NCI-H345 treated with DMSO at 0.1 percent for 48 hours (cell line): ENCODE measurements at regions not wholly inside any gene's neighbourhood (a gene's known extent, or its start where the extent isn't known, plus 50 kb on each side); places are given as distances from the start of the nearest gene placed in this dataset.
"Not testable (repeated sequence)": the region's sequence is repeated elsewhere in the genome, so short reads cannot be mapped to it uniquely, and the experiment has no call there.

Source experiments
- DNase-seq: peaks from one replicate; lab custom pipeline; 2025; ENCODE audit not compliant: unreplicated experiment; lab: John Stamatoyannopoulos, UW

GRCh38 chr2:193843675-193844074 is 1648.9 kb upstream of the TMEFF2 start:
- DNase-seq = no peak

- no peak for DNase-seq
Measured at GRCh38 chr2:193841384-193842150, 1646.8 kb upstream of the TMEFF2 start.

- DNase-seq = no peak
Measured at GRCh38 chr2:193837111-193837738, 1642.5 kb upstream of the TMEFF2 start.

- not testable (repeated sequence) for DNase-seq
Measured at GRCh38 chr2:193836424-193837006, 1641.8 kb upstream of the TMEFF2 start.

- DNase-seq = not testable (repeated sequence)
Measured at GRCh38 chr2:193833895-193834294, 1639.2 kb upstream of the TMEFF2 start.

- no peak for DNase-seq
Measured at GRCh38 chr2:193824474-193824873, 1629.7 kb upstream of the TMEFF2 start.

GRCh38 chr2:193818801-193819499 is 1624.2 kb upstream of the TMEFF2 start:
- DNase-seq = no peak

- no peak for DNase-seq
Measured at GRCh38 chr2:193816008-193816407, 1621.3 kb upstream of the TMEFF2 start.

GRCh38 chr2:193810533-193810932 is 1615.8 kb upstream of the TMEFF2 start:
- no peak for DNase-seq

- DNase-seq = no peak
Measured at GRCh38 chr2:193808877-193809276, 1614.1 kb upstream of the TMEFF2 start.

GRCh38 chr2:193806088-193806774 is 1611.5 kb upstream of the TMEFF2 start:
- DNase-seq = no peak

- no peak for DNase-seq
Measured at GRCh38 chr2:193796847-193797246, 1602.1 kb upstream of the TMEFF2 start.

- DNase-seq = no peak
Measured at GRCh38 chr2:193793914-193794313, 1599.2 kb upstream of the TMEFF2 start.

GRCh38 chr2:193783681-193784080 is 1588.9 kb upstream of the TMEFF2 start:
- DNase-seq = no peak

- DNase-seq = no peak
Measured at GRCh38 chr2:193778293-193778692, 1583.6 kb upstream of the TMEFF2 start.

GRCh38 chr2:193776988-193777387 is 1582.3 kb upstream of the TMEFF2 start:
- no peak for DNase-seq

GRCh38 chr2:193774166-193774565 is 1579.4 kb upstream of the TMEFF2 start:
- DNase-seq = no peak

- no peak for DNase-seq
Measured at GRCh38 chr2:193751299-193751698, 1556.6 kb upstream of the TMEFF2 start.

GRCh38 chr2:193749485-193749884 is 1554.8 kb upstream of the TMEFF2 start:
- no peak for DNase-seq

GRCh38 chr2:193743089-193743488 is 1548.4 kb upstream of the TMEFF2 start:
- peak; percentile 63 for DNase-seq

- DNase-seq = no peak
Measured at GRCh38 chr2:193738892-193739291, 1544.2 kb upstream of the TMEFF2 start.
